Lower leg skin (tissue), 3 donors: ENCODE measurements at regions not wholly inside any gene's neighbourhood (a gene's known extent, or its start where the extent isn't known, plus 50 kb on each side); places are given as distances from the start of the nearest gene placed in this dataset.

Experiments used
- POLR2A ChIP-seq, 2 donors: fragments of 450-650 bp; IDR thresholded peaks; one replicate each; pipeline ENCODE4 v1.6.1; 2016 to 2017; ENCODE audit warnings: antibody characterized with exemption in 2 of 2, mild to moderate bottlenecking in 1 of 2, moderate library complexity in 1 of 2
- TF ChIP-seq, protein P1 (sequence below), 3 donors: fragments of 450-650 bp; IDR thresholded peaks; one replicate each; pipeline ENCODE4 v1.5.1; 2016; ENCODE audit warnings: antibody characterized with exemption in 3 of 3, mild to moderate bottlenecking in 3 of 3, moderate library complexity in 2 of 3

DNA sequence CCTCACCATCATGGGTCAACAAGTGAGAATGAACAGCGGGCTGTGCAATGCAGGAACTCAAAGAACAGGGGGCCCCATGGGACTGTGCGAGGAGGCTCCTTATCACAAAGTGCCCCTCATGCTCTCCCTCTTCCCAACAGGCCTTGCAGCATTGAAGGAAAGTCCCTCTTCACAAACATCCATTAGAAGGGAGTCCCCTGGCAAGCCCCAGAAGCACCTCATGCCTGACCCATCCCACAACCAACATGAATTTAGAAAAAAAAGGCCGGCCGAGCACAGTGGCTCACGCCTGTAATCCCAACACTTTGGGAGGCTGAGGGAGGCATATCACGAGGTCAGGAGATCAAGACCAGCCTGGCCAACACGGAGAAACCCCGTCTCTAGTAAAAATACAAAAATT, 122.6 kb upstream of the FSTL4 start:
- TF ChIP-seq, protein P1, sequence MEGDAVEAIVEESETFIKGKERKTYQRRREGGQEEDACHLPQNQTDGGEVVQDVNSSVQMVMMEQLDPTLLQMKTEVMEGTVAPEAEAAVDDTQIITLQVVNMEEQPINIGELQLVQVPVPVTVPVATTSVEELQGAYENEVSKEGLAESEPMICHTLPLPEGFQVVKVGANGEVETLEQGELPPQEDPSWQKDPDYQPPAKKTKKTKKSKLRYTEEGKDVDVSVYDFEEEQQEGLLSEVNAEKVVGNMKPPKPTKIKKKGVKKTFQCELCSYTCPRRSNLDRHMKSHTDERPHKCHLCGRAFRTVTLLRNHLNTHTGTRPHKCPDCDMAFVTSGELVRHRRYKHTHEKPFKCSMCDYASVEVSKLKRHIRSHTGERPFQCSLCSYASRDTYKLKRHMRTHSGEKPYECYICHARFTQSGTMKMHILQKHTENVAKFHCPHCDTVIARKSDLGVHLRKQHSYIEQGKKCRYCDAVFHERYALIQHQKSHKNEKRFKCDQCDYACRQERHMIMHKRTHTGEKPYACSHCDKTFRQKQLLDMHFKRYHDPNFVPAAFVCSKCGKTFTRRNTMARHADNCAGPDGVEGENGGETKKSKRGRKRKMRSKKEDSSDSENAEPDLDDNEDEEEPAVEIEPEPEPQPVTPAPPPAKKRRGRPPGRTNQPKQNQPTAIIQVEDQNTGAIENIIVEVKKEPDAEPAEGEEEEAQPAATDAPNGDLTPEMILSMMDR (IDR thresholded peaks at IDR 0.05): no peak
- no peak for TF ChIP-seq POLR2A (IDR thresholded peaks at IDR 0.05)
